ENCODE measurements at regions not wholly inside any gene's neighbourhood (a gene's known extent, or its start where the extent isn't known, plus 50 kb on each side); places are given as distances from the start of the nearest gene placed in this dataset.
A peak's percentile ranks its signal among the peaks of the same experiment; 100 is the strongest.

GRCh38 chr3:154970797-154971196 lies 109.3 kb upstream of the MME start:
- H3K27ac ChIP-seq: no peak overlapping the region
- no peak for TF ChIP-seq CTCF (IDR thresholded peaks at IDR 0.05; ENCODE audit: low read depth, low read length)

GRCh38 chr3:154969366-154969765 lies 110.8 kb upstream of the MME start:
- no peak overlapping the region for H3K4me3 ChIP-seq (ENCODE audit: low read depth, low read length)
- no peaks in the 10 kb centered on the region for H3K9me3 ChIP-seq (ENCODE audit: severe bottlenecking)
- no peaks in the 10 kb centered on the region for H3K36me3 ChIP-seq
- no peak overlapping the region for H3K27ac ChIP-seq
- no peak for DNase-seq
- no peak for TF ChIP-seq CTCF (IDR thresholded peaks at IDR 0.05; ENCODE audit: low read depth, low read length)
- no peaks in the 10 kb centered on the region for H3K27me3 ChIP-seq (ENCODE audit: insufficient read depth, low read depth, severe bottlenecking)

More at GRCh38 chr3:154970797-154971196, 109.3 kb upstream of the MME start:
- Histone ChIP-seq H3K27me3 (ENCODE audit: insufficient read depth, low read depth, severe bottlenecking) (no peaks in the 10 kb centered on the region), H3K36me3 (no peaks in the 10 kb centered on the region), H3K9me3 (ENCODE audit: severe bottlenecking) (no peaks in the 10 kb centered on the region), H3K4me3 (ENCODE audit: low read depth, low read length) (no peak overlapping the region)
- DNase-seq: no peak

GRCh38 chr3:154967090-154967489 lies 113.0 kb upstream of the MME start:
- no peak for TF ChIP-seq CTCF (IDR thresholded peaks at IDR 0.05; ENCODE audit: low read depth, low read length)
- no peaks in the 10 kb centered on the region for H3K36me3 ChIP-seq
- H3K4me3 ChIP-seq (ENCODE audit: low read depth, low read length): no peak overlapping the region
- no peaks in the 10 kb centered on the region for H3K27me3 ChIP-seq (ENCODE audit: insufficient read depth, low read depth, severe bottlenecking)
- H3K27ac ChIP-seq: no peak overlapping the region
- no peak for DNase-seq
- no peaks in the 10 kb centered on the region for H3K9me3 ChIP-seq (ENCODE audit: severe bottlenecking)

GRCh38 chr3:154956815-154957214 lies 123.3 kb upstream of the MME start:
- Histone ChIP-seq H3K36me3 (no peaks in the 10 kb centered on the region), H3K27ac (no peak overlapping the region), H3K9me3 (ENCODE audit: severe bottlenecking) (no peaks in the 10 kb centered on the region), H3K4me3 (ENCODE audit: low read depth, low read length) (no peak overlapping the region), H3K27me3 (ENCODE audit: insufficient read depth, low read depth, severe bottlenecking) (no peaks in the 10 kb centered on the region)
- no peak for TF ChIP-seq CTCF (IDR thresholded peaks at IDR 0.05; ENCODE audit: low read depth, low read length)
- no peak for DNase-seq

- no peak for DNase-seq
- no peaks in the 10 kb centered on the region for H3K27me3 ChIP-seq (ENCODE audit: insufficient read depth, low read depth, severe bottlenecking)
- no peaks in the 10 kb centered on the region for H3K9me3 ChIP-seq (ENCODE audit: severe bottlenecking)
- no peak overlapping the region for H3K27ac ChIP-seq
- no peak for TF ChIP-seq CTCF (IDR thresholded peaks at IDR 0.05; ENCODE audit: low read depth, low read length)
- H3K4me3 ChIP-seq (ENCODE audit: low read depth, low read length): no peak overlapping the region
- H3K36me3 ChIP-seq: no peaks in the 10 kb centered on the region
Observed at GRCh38 chr3:154955907-154956533, 124.1 kb upstream of the MME start.

GRCh38 chr3:154954757-154955156 lies 125.4 kb upstream of the MME start:
- Histone ChIP-seq H3K36me3 (no peaks in the 10 kb centered on the region), H3K27me3 (ENCODE audit: insufficient read depth, low read depth, severe bottlenecking) (no peaks in the 10 kb centered on the region), H3K4me3 (ENCODE audit: low read depth, low read length) (no peak overlapping the region), H3K9me3 (ENCODE audit: severe bottlenecking) (no peaks in the 10 kb centered on the region), H3K27ac (no peak overlapping the region)
- peak; percentile 56 for TF ChIP-seq CTCF (IDR thresholded peaks at IDR 0.05; ENCODE audit: low read depth, low read length)
- no peak for DNase-seq
